ENCODE measurements at regions not wholly inside any gene's neighbourhood (a gene's known extent, or its start where the extent isn't known, plus 50 kb on each side); places are given as distances from the start of the nearest gene placed in this dataset.

DNA sequence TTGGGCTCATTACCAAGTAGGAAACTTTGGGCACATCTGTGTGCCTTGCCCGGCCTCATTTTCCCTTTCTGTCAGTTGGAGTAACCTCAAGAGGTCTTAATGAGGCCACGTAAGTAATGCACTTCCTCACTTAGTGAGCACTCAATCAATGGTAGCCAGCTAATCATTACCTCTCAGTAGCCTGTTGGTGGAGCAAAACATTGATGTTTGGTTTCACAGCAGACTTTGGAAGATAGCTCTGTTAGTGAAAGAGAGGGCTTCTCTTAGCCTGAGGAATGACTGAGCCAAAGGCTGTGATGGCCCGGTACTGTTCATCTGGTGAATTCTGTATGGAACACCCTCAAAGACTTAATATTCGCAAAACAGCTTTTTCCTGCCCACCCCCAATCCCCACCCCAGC, 55.9 kb upstream of the ID4 start:
- no peak for DNase-seq (ENCODE audit: extremely low spot score)
- CTCF ChIA-PET: no interaction called here
- TF ChIP-seq, protein P1, sequence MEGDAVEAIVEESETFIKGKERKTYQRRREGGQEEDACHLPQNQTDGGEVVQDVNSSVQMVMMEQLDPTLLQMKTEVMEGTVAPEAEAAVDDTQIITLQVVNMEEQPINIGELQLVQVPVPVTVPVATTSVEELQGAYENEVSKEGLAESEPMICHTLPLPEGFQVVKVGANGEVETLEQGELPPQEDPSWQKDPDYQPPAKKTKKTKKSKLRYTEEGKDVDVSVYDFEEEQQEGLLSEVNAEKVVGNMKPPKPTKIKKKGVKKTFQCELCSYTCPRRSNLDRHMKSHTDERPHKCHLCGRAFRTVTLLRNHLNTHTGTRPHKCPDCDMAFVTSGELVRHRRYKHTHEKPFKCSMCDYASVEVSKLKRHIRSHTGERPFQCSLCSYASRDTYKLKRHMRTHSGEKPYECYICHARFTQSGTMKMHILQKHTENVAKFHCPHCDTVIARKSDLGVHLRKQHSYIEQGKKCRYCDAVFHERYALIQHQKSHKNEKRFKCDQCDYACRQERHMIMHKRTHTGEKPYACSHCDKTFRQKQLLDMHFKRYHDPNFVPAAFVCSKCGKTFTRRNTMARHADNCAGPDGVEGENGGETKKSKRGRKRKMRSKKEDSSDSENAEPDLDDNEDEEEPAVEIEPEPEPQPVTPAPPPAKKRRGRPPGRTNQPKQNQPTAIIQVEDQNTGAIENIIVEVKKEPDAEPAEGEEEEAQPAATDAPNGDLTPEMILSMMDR (IDR thresholded peaks at IDR 0.05; ENCODE audit: control extremely low read depth, extremely low read depth, low read depth, missing control alignments): no peak
- POLR2A ChIA-PET: no interaction called here

DNA sequence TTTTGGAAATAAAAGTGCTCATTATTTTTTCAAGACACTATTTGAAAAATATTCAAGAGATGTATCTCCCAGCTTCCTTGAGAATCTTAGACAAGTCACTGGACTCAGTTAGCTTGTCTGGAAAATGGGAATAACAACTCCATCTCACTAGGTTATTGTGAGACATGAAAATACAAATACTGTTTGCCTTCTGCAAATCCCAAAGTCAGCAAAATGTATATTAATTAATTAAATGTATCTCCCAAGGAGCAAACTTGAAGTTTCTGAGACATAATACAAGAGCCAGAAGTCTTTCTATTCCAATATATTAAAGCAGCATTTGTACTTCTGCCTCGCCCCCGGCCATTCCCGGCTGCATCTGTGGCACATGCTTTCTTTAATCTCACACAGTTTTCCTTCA, 54.6 kb upstream of the ID4 start:
- DNase-seq (ENCODE audit: extremely low spot score): no peak
- CTCF ChIA-PET: no interaction called here
- POLR2A ChIA-PET: no interaction called here
- TF ChIP-seq, protein P1 (IDR thresholded peaks at IDR 0.05; ENCODE audit: control extremely low read depth, extremely low read depth, low read depth, missing control alignments): no peak
